ENCODE measurements at regions not wholly inside any gene's neighbourhood (a gene's known extent, or its start where the extent isn't known, plus 50 kb on each side); places are given as distances from the start of the nearest gene placed in this dataset.

DNA sequence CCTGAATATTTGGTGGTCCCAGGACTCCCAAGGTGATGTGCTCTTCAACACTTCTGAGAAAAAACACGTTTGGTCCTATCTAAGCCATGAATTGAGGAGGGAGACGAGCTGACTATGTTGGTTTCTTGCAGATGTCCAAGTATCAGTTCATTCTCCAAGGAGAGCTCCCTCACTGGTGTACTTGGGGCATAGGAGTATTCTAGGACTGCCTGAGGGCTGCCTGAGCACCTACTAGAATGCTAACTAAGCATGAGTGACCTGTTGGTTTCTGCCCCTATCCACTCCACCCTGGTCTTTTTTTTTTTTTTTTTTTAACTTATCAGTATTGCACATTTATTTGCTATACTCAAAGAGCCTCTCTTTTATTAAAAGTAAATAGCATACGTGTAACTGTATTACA is 200.5 kb upstream of the FANCL start:
- TF ChIP-seq, protein P1, sequence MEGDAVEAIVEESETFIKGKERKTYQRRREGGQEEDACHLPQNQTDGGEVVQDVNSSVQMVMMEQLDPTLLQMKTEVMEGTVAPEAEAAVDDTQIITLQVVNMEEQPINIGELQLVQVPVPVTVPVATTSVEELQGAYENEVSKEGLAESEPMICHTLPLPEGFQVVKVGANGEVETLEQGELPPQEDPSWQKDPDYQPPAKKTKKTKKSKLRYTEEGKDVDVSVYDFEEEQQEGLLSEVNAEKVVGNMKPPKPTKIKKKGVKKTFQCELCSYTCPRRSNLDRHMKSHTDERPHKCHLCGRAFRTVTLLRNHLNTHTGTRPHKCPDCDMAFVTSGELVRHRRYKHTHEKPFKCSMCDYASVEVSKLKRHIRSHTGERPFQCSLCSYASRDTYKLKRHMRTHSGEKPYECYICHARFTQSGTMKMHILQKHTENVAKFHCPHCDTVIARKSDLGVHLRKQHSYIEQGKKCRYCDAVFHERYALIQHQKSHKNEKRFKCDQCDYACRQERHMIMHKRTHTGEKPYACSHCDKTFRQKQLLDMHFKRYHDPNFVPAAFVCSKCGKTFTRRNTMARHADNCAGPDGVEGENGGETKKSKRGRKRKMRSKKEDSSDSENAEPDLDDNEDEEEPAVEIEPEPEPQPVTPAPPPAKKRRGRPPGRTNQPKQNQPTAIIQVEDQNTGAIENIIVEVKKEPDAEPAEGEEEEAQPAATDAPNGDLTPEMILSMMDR (IDR thresholded peaks at IDR 0.05; ENCODE audit: unreplicated experiment), result no peak
- Mint-ChIP-seq H3K27ac (no peak overlapping the region), H3K9me3 (no peaks in the 10 kb centered on the region), H3K4me3 (no peak overlapping the region), H3K27me3 (ENCODE audit: low read depth) (no peaks in the 10 kb centered on the region), H3K36me3 (no peaks in the 10 kb centered on the region), H3K4me1 (peaks cover 3% of the 10 kb centered on the region)
- DNase-seq (ENCODE audit: low spot score in 2 of 2, unreplicated experiment in 2 of 2), result no peak

DNA sequence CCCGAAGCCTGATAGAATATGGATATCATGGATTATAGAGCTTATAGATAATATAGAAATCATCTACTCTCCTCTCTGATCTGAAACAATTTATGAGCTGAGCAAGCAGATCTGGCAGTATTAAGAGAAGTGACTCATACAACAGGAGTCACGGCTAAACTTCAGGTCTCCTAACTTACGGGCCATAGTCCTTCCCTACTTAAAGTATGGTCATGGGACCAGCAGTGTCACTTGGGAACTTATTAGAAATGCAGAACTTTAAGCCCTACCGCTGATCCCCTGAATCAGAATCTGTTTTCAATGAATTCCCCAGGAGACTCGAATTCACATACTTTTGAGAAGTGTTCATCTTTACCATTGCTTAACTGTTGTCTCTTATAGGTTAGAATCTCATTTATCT is 195.7 kb upstream of the FANCL start:
- Mint-ChIP-seq H3K9me3 (no peaks in the 10 kb centered on the region), H3K4me1 (peaks cover 16% of the 10 kb centered on the region), H3K27me3 (ENCODE audit: low read depth) (no peaks in the 10 kb centered on the region), H3K27ac (peak overlapping the region; percentile 19), H3K36me3 (no peaks in the 10 kb centered on the region), H3K4me3 (no peak overlapping the region)
- DNase-seq (ENCODE audit: low spot score in 2 of 2, unreplicated experiment in 2 of 2), result no peak
- TF ChIP-seq, protein P1 (IDR thresholded peaks at IDR 0.05; ENCODE audit: unreplicated experiment), result no peak

DNA sequence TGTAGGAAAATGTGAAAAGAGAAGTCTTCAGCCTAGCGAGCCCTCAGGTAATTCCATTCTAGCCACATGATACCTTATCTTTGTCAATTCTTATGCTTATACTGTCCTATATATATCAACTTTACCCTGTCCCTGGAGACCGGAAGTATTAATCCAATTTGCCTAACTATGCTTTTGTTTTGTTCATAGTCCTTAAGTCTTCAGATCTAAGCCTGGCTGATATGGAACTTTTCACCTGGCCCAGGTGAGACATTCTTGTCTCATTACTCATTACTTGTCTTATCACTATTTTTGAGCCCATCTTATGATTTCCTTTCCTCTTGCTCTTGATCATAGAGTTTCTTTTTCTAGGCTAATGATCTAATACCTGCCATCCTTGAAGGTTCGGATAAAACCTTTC is 194.1 kb upstream of the FANCL start:
- H3K36me3 Mint-ChIP-seq, result no peaks in the 10 kb centered on the region
- peaks cover 16% of the 10 kb centered on the region for H3K4me1 Mint-ChIP-seq
- no peak for DNase-seq (ENCODE audit: low spot score in 2 of 2, unreplicated experiment in 2 of 2)

DNA sequence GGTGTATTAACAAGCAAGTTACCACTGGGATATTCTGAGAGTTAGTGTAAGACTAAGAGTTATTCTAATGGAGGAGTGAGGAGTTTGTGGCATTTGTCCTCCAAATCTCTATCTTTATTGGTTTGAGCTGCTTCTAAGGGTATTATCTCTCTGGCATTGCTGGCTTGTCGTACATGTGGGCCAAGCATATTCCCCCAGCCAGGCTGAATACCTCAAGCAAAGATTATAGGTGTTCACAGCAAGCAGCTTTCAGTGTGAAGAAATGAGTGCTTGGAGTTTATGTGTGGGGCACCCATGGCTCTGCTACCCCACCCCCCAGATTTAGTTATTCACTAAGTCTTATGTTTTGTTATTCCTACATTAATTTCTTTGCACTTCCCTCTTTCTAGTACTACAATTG is 193.6 kb upstream of the FANCL start:
- Mint-ChIP-seq H3K36me3 (no peaks in the 10 kb centered on the region), H3K27ac (no peak overlapping the region), H3K9me3 (no peaks in the 10 kb centered on the region), H3K4me1 (peaks cover 16% of the 10 kb centered on the region), H3K27me3 (ENCODE audit: low read depth) (no peaks in the 10 kb centered on the region), H3K4me3 (no peak overlapping the region)
- DNase-seq (ENCODE audit: low spot score in 2 of 2, unreplicated experiment in 2 of 2), result no peak
- TF ChIP-seq, protein P1 (IDR thresholded peaks at IDR 0.05; ENCODE audit: unreplicated experiment), result no peak

More for the DNA sequence above, 194.1 kb upstream of the FANCL start:
- H3K27ac Mint-ChIP-seq, result no peak overlapping the region
- no peak overlapping the region for H3K4me3 Mint-ChIP-seq
- H3K9me3 Mint-ChIP-seq, result no peaks in the 10 kb centered on the region
- H3K27me3 Mint-ChIP-seq (ENCODE audit: low read depth), result no peaks in the 10 kb centered on the region
- TF ChIP-seq, protein P1 (IDR thresholded peaks at IDR 0.05; ENCODE audit: unreplicated experiment), result no peak

DNA sequence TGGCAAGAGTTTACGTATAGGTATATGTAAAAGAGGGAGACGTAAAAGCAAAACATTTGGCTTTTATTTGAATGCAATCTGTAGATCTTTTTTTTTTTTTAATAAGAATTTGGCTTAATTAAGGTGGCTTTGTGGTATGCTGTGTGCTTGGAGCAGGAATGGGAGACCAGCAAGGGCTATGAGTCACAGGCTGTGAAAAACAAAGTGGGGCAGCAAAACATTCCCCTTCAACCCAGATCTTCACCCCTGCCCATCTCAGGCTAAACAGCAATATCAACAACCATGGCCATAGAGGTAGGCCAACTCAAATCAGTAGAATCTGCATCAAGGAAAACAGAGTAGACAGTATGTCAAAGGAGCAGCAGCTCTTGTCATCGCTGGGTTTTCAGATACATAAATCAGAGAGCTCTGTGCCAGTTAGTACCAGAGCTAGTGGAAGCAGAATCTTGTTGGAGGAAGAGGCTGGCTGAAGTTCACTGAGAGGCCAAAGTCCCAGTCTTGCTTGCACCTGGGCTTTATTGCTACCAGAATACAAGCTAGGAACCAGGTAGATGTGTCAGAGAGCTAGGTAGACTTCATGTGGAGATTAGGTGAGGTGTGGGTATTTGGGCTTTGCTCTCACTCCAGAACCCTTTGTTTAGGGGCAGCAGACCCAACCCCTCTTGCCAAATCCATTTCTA is 191.5 kb upstream of the FANCL start:
- no peaks in the 10 kb centered on the region for H3K36me3 Mint-ChIP-seq
- TF ChIP-seq, protein P1 (IDR thresholded peaks at IDR 0.05; ENCODE audit: unreplicated experiment), result no peak
- no peak overlapping the region for H3K27ac Mint-ChIP-seq
- H3K4me1 Mint-ChIP-seq, result peaks cover 22% of the 10 kb centered on the region
- no peaks in the 10 kb centered on the region for H3K27me3 Mint-ChIP-seq (ENCODE audit: low read depth)
- no peak for DNase-seq (ENCODE audit: low spot score in 2 of 2, unreplicated experiment in 2 of 2)
- no peak overlapping the region for H3K4me3 Mint-ChIP-seq
- no peaks in the 10 kb centered on the region for H3K9me3 Mint-ChIP-seq

Measured in mesothelial cell of epicardium (in vitro differentiated cells).